ENCODE measurements at regions not wholly inside any gene's neighbourhood (a gene's known extent, or its start where the extent isn't known, plus 50 kb on each side); places are given as distances from the start of the nearest gene placed in this dataset.

DNA sequence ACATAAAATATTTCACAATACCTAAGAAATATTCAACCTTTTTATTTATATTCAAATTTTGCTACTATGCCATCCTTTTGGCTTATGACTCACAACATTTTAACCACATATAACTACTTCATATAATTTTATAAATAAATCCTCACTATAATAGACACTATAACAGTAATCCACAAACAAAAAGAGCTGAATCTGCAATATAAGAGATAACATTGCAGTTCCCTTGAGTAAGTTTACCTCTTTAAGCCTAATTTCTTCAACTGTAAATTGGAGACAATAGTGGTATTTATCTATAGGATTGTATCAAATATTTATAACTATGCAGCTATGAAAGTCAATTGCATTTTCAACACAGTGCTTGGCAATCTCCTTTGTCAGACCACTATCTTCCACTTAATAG lies 1084.5 kb downstream of the NR2F1-AS1 start:
- TF ChIP-seq, protein P1, sequence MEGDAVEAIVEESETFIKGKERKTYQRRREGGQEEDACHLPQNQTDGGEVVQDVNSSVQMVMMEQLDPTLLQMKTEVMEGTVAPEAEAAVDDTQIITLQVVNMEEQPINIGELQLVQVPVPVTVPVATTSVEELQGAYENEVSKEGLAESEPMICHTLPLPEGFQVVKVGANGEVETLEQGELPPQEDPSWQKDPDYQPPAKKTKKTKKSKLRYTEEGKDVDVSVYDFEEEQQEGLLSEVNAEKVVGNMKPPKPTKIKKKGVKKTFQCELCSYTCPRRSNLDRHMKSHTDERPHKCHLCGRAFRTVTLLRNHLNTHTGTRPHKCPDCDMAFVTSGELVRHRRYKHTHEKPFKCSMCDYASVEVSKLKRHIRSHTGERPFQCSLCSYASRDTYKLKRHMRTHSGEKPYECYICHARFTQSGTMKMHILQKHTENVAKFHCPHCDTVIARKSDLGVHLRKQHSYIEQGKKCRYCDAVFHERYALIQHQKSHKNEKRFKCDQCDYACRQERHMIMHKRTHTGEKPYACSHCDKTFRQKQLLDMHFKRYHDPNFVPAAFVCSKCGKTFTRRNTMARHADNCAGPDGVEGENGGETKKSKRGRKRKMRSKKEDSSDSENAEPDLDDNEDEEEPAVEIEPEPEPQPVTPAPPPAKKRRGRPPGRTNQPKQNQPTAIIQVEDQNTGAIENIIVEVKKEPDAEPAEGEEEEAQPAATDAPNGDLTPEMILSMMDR (IDR thresholded peaks at IDR 0.05): no peak
- no peak for TF ChIP-seq POLR2A (IDR thresholded peaks at IDR 0.05)

All from heart left ventricle (tissue), 13 donors.